ENCODE measurements at regions not wholly inside any gene's neighbourhood (a gene's known extent, or its start where the extent isn't known, plus 50 kb on each side); places are given as distances from the start of the nearest gene placed in this dataset.

- TF ChIP-seq EZH2 (IDR thresholded peaks at IDR 0.05; ENCODE audit: borderline replicate concordance, low read depth, low read length, severe bottlenecking), result no peak
- TF ChIP-seq CTCF (IDR thresholded peaks at IDR 0.05; ENCODE audit: borderline replicate concordance, extremely low read depth, low read length, poor library complexity, severe bottlenecking), result no peak
Observed at GRCh38 chr2:173424886-173425285, 70.2 kb downstream of the CDCA7 start.

All from DND-41 (cell line).